Osteoblast (primary cell): ENCODE measurements at regions not wholly inside any gene's neighbourhood (a gene's known extent, or its start where the extent isn't known, plus 50 kb on each side); places are given as distances from the start of the nearest gene placed in this dataset.

Source experiments
- DNase-seq: peaks from one replicate; pipeline ENCODE4 v3.0.0; 2011; ENCODE audit warnings: low spot score, mixed read lengths; ENCODE audit not compliant: insufficient read length; ENCODE audit errors: missing footprints
- H2AFZ ChIP-seq: 2 replicates; pipeline ENCODE4 v1.6.0; 2011; ENCODE audit warnings: mild to moderate bottlenecking, low read length
- H3K27ac ChIP-seq: 2 replicates; pipeline ENCODE4 v1.5.1; 2011; ENCODE audit warnings: mild to moderate bottlenecking, low read depth, low read length, moderate library complexity
- H3K27me3 ChIP-seq: 2 replicates; pipeline ENCODE4 v1.6.0; 2012; ENCODE audit warnings: mild to moderate bottlenecking, control low read depth, inconsistent platforms, low read length, moderate library complexity; ENCODE audit not compliant: insufficient read depth
- H3K36me3 ChIP-seq: 2 replicates; pipeline ENCODE4 v1.5.1; 2011; ENCODE audit warnings: mild to moderate bottlenecking, low read length, control low read depth, moderate library complexity; ENCODE audit not compliant: insufficient read depth
- H3K4me1 ChIP-seq: 2 replicates; pipeline ENCODE4 v1.5.1; 2011; ENCODE audit warnings: mild to moderate bottlenecking, low read length, control low read depth, moderate library complexity; ENCODE audit not compliant: insufficient read depth
- H3K4me2 ChIP-seq: 2 replicates; pipeline ENCODE4 v1.6.0; 2011; ENCODE audit warnings: mild to moderate bottlenecking, low read length; ENCODE audit not compliant: insufficient read depth
- H3K4me3 ChIP-seq: fragments of 200-600 bp; sonication (generic); 3 replicates; pipeline ENCODE4 v1.5.1; 2012; ENCODE audit warnings: mild to moderate bottlenecking, low read length, inconsistent platforms; ENCODE audit not compliant: insufficient read depth
- H3K79me2 ChIP-seq: 2 replicates; pipeline ENCODE4 v1.6.0; 2012; ENCODE audit warnings: mild to moderate bottlenecking, low read length, control low read depth, inconsistent platforms; ENCODE audit not compliant: insufficient read depth
- H3K9me3 ChIP-seq: 2 replicates; pipeline ENCODE4 v1.5.1; 2011; ENCODE audit warnings: low read depth, low read length, control low read depth
- H4K20me1 ChIP-seq: 2 replicates; pipeline ENCODE4 v1.6.0; 2012; ENCODE audit warnings: mild to moderate bottlenecking, low read length, control low read depth; ENCODE audit not compliant: insufficient read depth
- TF ChIP-seq, protein P1 (sequence below): IDR thresholded peaks from 2 replicates; pipeline ENCODE4 v1.5.1; 2011; ENCODE audit warnings: mild to moderate bottlenecking, low read depth, low read length, moderate library complexity; ENCODE audit errors: extremely low read depth

DNA sequence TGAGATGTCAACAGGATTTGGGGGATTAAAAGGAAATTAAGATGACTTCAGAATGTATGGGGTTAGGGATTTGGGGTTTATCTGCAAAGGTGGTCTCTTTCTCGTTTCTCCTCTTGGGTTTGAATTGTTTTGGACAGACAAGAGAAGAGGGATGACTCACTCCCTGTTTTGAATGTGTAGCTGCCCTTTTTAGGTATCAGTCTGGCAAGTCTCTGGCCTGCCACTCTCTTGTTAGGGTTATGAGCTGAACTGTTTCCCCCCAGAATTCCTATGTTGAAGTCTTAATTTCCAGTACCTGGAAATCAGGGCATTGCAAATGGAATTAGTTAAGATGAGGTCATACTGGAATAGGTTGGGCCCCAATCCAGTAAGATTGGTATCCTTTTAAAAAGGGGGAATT lies 291.7 kb downstream of the MEX3B start:
- Histone ChIP-seq H4K20me1 (no peaks in the 10 kb centered on the region), H3K36me3 (no peaks in the 10 kb centered on the region), H3K27me3 (no peaks in the 10 kb centered on the region), H3K4me3 (no peak overlapping the region), H2AFZ (no peak overlapping the region), H3K4me1 (no peaks in the 10 kb centered on the region), H3K27ac (no peak overlapping the region), H3K9me3 (no peaks in the 10 kb centered on the region), H3K4me2 (no peak overlapping the region), H3K79me2 (no peaks in the 10 kb centered on the region)
- TF ChIP-seq, protein P1, sequence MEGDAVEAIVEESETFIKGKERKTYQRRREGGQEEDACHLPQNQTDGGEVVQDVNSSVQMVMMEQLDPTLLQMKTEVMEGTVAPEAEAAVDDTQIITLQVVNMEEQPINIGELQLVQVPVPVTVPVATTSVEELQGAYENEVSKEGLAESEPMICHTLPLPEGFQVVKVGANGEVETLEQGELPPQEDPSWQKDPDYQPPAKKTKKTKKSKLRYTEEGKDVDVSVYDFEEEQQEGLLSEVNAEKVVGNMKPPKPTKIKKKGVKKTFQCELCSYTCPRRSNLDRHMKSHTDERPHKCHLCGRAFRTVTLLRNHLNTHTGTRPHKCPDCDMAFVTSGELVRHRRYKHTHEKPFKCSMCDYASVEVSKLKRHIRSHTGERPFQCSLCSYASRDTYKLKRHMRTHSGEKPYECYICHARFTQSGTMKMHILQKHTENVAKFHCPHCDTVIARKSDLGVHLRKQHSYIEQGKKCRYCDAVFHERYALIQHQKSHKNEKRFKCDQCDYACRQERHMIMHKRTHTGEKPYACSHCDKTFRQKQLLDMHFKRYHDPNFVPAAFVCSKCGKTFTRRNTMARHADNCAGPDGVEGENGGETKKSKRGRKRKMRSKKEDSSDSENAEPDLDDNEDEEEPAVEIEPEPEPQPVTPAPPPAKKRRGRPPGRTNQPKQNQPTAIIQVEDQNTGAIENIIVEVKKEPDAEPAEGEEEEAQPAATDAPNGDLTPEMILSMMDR = no peak
- peak; percentile 67 for DNase-seq

- TF ChIP-seq, protein P1 = no peak
These were observed 292.8 kb downstream of the MEX3B start for GRCh38 chr15:81752974-81753373.

DNA sequence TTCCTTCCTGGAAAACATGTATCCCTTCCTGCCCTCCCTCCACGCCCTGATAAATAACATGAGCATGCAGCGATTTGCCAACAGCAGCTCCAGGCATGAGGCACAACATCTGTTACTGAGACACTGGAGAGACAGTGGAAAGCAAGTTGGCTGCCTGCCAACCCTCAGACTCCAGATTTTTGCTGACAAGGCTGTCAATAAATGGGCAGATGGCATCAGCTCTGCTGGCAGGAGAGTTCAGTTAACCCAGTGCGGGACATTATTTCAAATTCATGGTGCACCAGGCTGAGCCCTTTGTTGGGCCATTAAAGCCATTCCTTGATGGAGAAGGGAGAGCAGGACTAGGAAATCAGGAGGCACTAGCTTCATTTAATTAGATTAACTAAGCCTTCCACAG lies 293.3 kb downstream of the MEX3B start:
- TF ChIP-seq, protein P1 = no peak

More at GRCh38 chr15:81752974-81753373, 292.8 kb downstream of the MEX3B start:
- Histone ChIP-seq H2AFZ (no peak overlapping the region), H3K9me3 (no peaks in the 10 kb centered on the region), H3K4me3 (no peak overlapping the region), H3K79me2 (no peaks in the 10 kb centered on the region), H3K27ac (no peak overlapping the region), H4K20me1 (no peaks in the 10 kb centered on the region), H3K27me3 (no peaks in the 10 kb centered on the region), H3K4me2 (no peak overlapping the region), H3K36me3 (no peaks in the 10 kb centered on the region), H3K4me1 (no peaks in the 10 kb centered on the region)
- no peak for DNase-seq

GRCh38 chr15:81751816-81752545 lies 293.8 kb downstream of the MEX3B start:
- Histone ChIP-seq H3K4me1 (no peaks in the 10 kb centered on the region), H3K4me2 (no peak overlapping the region), H3K27me3 (no peaks in the 10 kb centered on the region), H3K36me3 (no peaks in the 10 kb centered on the region), H2AFZ (no peak overlapping the region), H3K9me3 (no peaks in the 10 kb centered on the region), H4K20me1 (no peaks in the 10 kb centered on the region), H3K79me2 (no peaks in the 10 kb centered on the region), H3K27ac (no peak overlapping the region), H3K4me3 (no peak overlapping the region)
- TF ChIP-seq, protein P1 = no peak
- no peak for DNase-seq

More for the DNA sequence above, 293.3 kb downstream of the MEX3B start:
- no peak for DNase-seq
- Histone ChIP-seq H3K27ac (no peak overlapping the region), H3K79me2 (no peaks in the 10 kb centered on the region), H3K9me3 (no peaks in the 10 kb centered on the region), H3K27me3 (no peaks in the 10 kb centered on the region), H2AFZ (no peak overlapping the region), H3K4me2 (no peak overlapping the region), H3K36me3 (no peaks in the 10 kb centered on the region), H3K4me1 (no peaks in the 10 kb centered on the region), H4K20me1 (no peaks in the 10 kb centered on the region), H3K4me3 (no peak overlapping the region)
